ENCODE measurements at regions not wholly inside any gene's neighbourhood (a gene's known extent, or its start where the extent isn't known, plus 50 kb on each side); places are given as distances from the start of the nearest gene placed in this dataset.

DNA sequence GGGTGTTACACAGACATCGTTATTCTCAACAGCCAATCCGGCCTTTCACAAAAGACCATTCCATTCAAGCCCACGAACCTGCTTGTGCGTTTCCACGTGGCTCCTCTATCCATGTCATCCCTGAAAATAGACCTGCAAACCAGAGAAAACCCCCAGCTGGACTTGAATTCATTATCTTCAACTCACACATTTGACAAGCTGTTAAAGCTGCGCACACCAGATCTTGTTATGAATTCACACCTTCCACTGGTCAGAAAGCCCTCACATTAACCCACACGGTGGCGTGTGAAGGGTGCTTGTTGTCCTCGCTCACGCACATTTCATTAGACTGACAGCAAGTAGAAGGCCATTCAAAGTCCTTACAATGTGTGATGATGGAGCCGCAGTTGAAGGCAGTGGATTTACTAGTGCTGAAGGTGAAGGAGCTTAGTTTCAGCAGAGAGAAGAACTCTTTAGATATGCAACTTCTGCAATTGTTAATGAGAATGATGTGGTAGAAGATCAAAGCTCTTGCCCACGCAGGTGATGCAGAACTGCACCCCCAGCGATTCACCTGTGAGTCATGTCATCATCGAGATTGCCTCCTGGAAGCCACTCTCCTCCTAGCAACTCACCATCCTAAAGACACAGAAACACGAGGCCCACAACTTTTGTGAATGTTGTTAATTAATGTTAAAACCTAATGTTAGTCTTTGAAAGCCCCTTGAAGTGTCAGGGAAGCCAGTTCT, 224.8 kb upstream of the SOX11 start:
- FAIRE-seq: no peak

DNA sequence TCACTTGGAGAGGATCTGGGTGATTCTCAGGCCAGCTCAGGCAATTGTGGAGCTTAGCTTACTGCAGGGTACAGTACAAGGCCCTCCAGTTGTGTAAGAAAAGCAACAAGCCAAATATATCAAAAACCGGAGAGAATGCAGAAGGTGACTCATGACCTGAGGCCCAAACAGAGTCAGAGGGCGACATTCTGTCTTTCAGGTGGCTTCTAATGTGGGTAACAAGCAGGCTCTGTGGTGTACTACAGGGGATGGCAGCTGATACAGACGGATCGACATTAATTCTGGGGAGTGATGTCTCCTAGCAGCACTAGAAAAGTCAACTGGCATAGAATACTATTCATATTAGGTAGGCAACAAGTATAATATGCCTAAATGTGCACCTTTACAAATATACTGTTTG, 219.5 kb upstream of the SOX11 start:
- no peak for FAIRE-seq

DNA sequence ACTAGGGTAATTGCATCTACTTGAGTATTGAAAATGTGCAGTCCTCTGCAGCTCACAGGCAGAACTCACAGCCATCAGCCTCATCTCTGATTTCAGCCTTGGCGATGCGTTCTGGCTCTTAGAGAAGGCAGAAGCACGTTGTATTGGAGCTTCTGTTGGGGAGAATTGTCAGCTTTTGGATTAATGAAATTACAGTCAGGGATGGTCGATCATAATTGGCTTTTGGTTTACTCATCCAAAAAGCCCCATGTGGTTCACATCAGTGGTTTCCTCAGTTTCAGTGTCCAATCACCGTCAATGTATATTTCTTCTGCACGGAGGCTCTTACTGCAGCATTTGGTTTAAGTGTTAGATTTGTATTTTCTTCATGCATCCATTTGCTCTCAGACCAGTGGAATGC, 218.5 kb upstream of the SOX11 start:
- no peak for FAIRE-seq

DNA sequence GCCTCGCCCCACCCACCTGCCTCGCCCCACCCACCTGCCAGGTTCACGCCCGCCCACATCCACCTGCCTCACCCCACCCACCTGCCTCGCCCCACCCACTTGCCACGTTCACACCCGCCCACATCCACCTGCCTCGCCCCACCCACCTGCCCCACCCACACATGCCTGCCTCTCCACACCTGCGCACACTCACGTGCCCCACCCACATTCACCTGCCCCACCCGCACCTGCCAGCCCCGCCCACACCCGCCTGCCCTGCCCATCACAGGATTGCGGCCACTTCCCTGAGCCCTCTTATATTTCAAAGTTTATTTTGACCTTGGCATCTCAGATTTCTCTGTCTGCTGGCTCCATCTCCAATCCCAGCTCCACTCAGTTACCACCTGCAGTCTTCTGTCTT, 217.5 kb upstream of the SOX11 start:
- FAIRE-seq: no peak

DNA sequence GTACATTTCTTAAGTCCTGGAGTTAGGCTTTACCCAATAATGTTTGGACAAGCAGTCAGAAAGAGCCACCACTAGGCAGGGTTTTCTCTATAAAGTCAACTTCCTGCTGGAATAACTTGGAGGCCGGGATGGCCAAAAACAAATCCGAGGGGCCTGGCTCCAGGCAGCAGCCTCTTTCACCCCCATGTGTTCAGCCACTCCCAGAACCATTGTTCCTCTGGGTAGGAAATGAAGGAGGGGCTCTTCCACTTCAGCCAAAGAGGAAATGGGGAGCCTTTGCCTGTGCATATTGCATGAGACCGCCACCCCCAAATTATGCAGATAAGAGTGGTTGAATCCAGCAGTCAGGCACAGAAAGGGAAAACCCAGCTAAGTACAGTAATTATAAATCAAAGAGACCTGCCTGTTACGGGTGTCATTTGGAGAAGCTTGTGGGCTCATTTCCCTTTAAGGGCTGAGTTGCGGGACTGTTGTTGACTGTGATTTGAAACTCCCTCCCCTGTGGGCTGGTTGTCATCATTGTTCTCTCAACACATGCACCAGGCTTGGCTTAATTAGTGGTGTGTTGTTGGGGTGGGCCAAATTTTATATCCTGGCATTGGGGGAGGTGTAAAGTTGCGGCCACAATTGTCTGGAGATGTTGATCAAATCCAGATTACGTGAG, 212.8 kb upstream of the SOX11 start:
- FAIRE-seq: no peak

GRCh38 chr2:5482929-5483331, 209.3 kb upstream of the SOX11 start:
- FAIRE-seq: no peak

GRCh38 chr2:5484868-5485267, 207.3 kb upstream of the SOX11 start:
- FAIRE-seq: no peak

DNA sequence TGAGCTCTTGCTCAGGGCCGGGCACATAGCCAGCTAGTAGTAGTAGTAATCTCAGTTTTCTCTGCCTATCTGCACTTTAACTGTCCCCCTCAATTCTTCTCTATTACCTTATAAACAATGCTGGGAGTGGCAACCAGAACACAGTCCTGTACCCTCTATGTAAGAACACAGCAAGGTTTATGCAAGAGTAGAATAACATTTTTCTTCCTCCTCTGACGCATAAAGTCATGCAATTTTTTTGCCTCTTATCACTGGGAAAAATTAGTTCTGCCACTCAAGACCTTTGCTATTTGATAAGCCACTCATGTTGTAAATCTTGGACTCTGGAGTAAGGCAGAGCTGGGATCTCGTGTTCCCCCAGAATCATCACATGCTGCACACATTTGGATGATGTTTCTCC, 200.7 kb upstream of the SOX11 start:
- no peak for FAIRE-seq

DNA sequence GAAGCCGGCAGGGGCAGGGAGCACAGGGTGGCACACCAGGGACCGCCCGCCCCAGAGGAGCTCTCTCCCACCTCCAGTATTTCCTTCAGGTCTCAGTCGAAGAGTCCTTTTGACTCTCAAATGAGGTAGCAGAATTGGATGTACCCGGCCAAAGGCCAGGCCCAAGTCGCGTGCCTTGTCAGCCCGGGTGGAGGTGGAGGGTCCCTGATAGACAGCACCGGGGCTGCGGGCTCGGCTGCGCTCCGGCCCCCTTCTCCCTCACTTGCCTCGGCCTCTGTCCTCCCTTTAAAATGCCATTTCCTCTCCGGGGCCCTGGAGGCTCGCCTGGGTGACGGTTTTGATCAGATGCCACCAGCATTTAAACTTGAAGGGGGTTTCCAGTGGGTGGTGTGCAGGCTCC, 198.9 kb upstream of the SOX11 start:
- FAIRE-seq: no peak

DNA sequence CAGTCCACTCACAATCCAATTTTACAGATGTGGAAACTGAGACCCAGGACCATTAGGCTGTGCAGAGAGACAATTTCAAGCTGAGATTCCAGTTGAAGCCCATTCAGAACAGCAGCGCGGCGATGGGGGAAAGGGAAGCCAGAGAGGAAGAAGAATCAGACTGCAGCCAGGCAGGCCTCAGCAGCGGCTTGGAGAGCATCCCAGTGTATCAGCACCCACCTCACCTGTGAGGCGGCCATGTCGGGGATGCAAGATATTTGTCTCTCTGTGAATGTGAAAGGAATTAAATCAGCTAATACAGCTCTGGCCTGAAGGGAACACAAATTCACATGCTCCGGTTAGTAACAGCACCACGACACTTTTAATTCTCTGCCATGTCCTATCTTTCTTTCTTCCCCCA, 198.0 kb upstream of the SOX11 start:
- FAIRE-seq: no peak

GRCh38 chr2:5495586-5495985, 196.6 kb upstream of the SOX11 start:
- no peak for FAIRE-seq

- no peak for FAIRE-seq
These were observed 194.3 kb upstream of the SOX11 start for GRCh38 chr2:5497874-5498273.

DNA sequence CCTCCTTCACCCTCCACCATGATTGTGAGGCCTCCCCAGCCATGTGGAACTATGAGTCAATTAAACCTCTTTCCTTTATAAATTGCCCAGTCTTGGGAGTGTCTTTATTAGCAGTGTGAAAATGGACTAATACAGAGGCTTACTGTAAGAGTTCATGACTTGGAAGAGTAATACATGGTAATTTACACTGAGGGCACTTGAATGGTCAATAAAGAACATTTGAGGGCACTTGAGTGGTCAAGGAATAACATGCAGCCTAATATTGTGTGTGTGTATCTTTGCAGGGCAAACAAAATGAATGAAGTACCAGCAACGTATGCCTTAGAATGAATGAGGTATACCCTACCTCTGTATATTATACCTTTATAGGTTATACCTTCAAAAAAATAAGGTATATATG, 190.4 kb upstream of the SOX11 start:
- no peak for FAIRE-seq

DNA sequence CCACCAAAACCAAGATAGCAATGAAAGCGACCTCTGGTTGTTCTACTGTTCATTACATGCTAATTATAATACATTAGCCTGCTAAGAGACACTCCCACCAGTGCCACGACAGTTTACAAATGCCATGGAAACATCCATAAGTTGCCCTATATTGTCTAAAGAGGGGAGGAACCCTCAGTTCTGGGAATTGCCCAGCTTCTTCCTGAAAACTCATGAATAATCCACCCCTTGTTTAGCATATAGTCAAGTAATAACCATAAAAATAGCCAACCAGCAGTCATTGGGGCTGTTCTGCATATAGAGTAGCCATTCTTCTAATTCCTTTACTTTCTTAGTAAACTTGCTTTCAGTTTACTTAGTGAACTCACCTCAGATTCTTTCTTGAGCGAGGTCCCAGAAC, 189.8 kb upstream of the SOX11 start:
- no peak for FAIRE-seq

- no peak for FAIRE-seq
These were observed 187.4 kb upstream of the SOX11 start for GRCh38 chr2:5504756-5505155.

DNA sequence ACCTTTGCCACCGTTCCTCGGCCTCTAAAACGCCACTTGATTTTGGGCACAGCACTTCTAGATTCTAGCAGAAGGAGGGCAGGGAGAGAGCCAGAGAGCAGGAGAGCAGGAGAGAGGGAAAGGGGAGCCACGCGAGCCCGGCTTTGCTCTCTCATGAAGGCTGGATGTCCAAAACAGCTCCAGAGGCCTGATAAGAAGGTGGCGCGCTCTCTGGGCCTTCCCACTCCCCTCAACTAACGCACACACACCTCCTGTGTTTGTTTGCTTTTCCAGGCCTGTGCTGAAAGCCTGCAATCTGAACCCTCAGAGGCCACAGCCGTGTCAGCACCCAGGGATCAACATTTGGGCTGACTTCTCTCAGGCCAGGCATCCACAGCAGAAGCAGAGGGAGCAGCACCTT, 184.8 kb upstream of the SOX11 start:
- FAIRE-seq: no peak

- no peak for FAIRE-seq
These were observed 182.8 kb upstream of the SOX11 start for GRCh38 chr2:5509362-5509761.

GRCh38 chr2:5510082-5510481, 182.1 kb upstream of the SOX11 start:
- no peak for FAIRE-seq

GRCh38 chr2:5515693-5516092, 176.5 kb upstream of the SOX11 start:
- no peak for FAIRE-seq

GRCh38 chr2:5519286-5519685, 172.9 kb upstream of the SOX11 start:
- FAIRE-seq: no peak

- FAIRE-seq: no peak
These were observed 171.7 kb upstream of the SOX11 start for GRCh38 chr2:5520463-5520972.

DNA sequence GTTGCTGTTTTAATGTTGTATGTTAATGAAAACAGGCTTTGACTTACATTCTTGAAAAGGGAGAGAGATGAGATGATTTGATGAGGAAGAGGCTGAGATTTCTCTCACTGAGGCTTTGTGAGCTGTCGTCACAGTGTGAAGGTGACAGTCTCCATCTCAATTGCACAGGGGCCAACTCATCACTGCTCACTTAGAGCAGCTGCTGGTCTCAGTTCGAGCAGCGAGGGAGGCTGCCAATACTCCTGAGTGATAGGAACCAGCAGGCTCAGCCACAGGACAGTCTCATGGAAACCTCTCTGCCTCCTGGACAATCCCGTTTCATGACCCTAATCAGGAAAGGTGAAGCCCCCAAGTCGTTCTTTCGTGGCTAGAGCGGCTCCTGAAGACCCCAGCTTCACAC, 170.7 kb upstream of the SOX11 start:
- no peak for FAIRE-seq

GRCh38 chr2:5524551-5524950, 167.6 kb upstream of the SOX11 start:
- no peak for FAIRE-seq

GRCh38 chr2:5528706-5529105, 163.5 kb upstream of the SOX11 start:
- FAIRE-seq: no peak

Data from TTC549 (cell line).